IMR-90 (cell line): ENCODE measurements at regions not wholly inside any gene's neighbourhood (a gene's known extent, or its start where the extent isn't known, plus 50 kb on each side); places are given as distances from the start of the nearest gene placed in this dataset.

Experiments used
- ATAC-seq: fragments of 200-7000 bp; cut with Tn5 transposase; 2 replicates; pipeline ENCODE4 v1.9.1; 2020; ENCODE audit warnings: low read depth, mild to moderate bottlenecking, moderate library complexity
- BruUV-seq: library from RNA; stranded (reverse); fragments of 400-500 nt; replicated peaks from 2 replicates; lab custom pipeline; 2021; lab: Mats Ljungman, UMichigan
- CTCF ChIA-PET: fragments of 300-600 bp; formaldehyde crosslinking; extraction: SDS; loops from one replicate; lab custom pipeline; 2021; ENCODE audit warnings: antibody characterized with exemption; lab: Yijun Ruan, JAX
- POLR2A ChIA-PET: fragments of 300-600 bp; sonication (Branson Sonifier 250); formaldehyde crosslinking; loops from one replicate; lab custom pipeline; 2022; ENCODE audit warnings: antibody characterized with exemption; ENCODE audit not compliant: unreplicated experiment; lab: Charles Lee
- DNase-seq: peaks from one replicate; pipeline ENCODE4 v3.0.0; 2013
- H2AFZ ChIP-seq: replicated peaks from 2 replicates; pipeline ENCODE3; 2013; ENCODE audit warnings: low read length, mild to moderate bottlenecking; ENCODE audit not compliant: poor library complexity
- H2AK5ac ChIP-seq: 2 replicates; pipeline ENCODE4 v1.6.1; 2013; ENCODE audit warnings: low read depth, low read length, inconsistent platforms
- H2AK9ac ChIP-seq: replicated peaks from 2 replicates; pipeline ENCODE3; 2013; ENCODE audit warnings: mild to moderate bottlenecking, low read depth, low read length, moderate library complexity; ENCODE audit not compliant: poor library complexity
- H2BK120ac ChIP-seq: 2 replicates; pipeline ENCODE4 v1.6.1; 2013; ENCODE audit warnings: low read depth, low read length, inconsistent platforms
- H2BK15ac ChIP-seq: 3 replicates; pipeline ENCODE4 v1.6.1; 2013; ENCODE audit warnings: low read depth, low read length, inconsistent platforms
- H2BK20ac ChIP-seq: 2 replicates; pipeline ENCODE4 v1.6.1; 2013; ENCODE audit warnings: low read depth, mild to moderate bottlenecking, inconsistent platforms, low read length, moderate library complexity
- H2BK5ac ChIP-seq: 2 replicates; pipeline ENCODE4 v1.6.1; 2013; ENCODE audit warnings: mild to moderate bottlenecking, low read depth, low read length, inconsistent platforms; ENCODE audit not compliant: poor library complexity, severe bottlenecking
- H3K14ac ChIP-seq: replicated peaks from 2 replicates; pipeline ENCODE4 v1.6.1; 2013; ENCODE audit warnings: low read depth, low read length, inconsistent platforms
- H3K18ac ChIP-seq: 2 replicates; pipeline ENCODE4 v1.6.1; 2013; ENCODE audit warnings: low read depth, low read length, control low read depth
- H3K23ac ChIP-seq: 2 replicates; pipeline ENCODE4 v1.6.1; 2013; ENCODE audit warnings: low read depth, low read length, inconsistent platforms
- H3K27ac ChIP-seq: 2 replicates; pipeline ENCODE4 v1.5.1; 2013; ENCODE audit warnings: mild to moderate bottlenecking, control low read depth, low read length; ENCODE audit not compliant: insufficient read depth
- H3K27me3 ChIP-seq: 2 replicates; pipeline ENCODE4 v1.6.1; 2013; ENCODE audit warnings: low read length; ENCODE audit not compliant: control insufficient read depth, insufficient read depth
- H3K36me3 ChIP-seq: 2 replicates; pipeline ENCODE4 v1.6.1; 2013; ENCODE audit warnings: low read length, mixed read lengths; ENCODE audit not compliant: control insufficient read depth, insufficient read depth
- H3K4ac ChIP-seq: 2 replicates; pipeline ENCODE4 v1.6.1; 2013; ENCODE audit warnings: low read depth, low read length, inconsistent platforms
- H3K4me1 ChIP-seq: 2 replicates; pipeline ENCODE4 v1.6.1; 2013; ENCODE audit warnings: low read length, mixed read lengths; ENCODE audit not compliant: control insufficient read depth, insufficient read depth
- H3K4me2 ChIP-seq: 2 replicates; pipeline ENCODE4 v1.6.1; 2013; ENCODE audit warnings: low read depth, mild to moderate bottlenecking, control low read depth, low read length, moderate library complexity
- H3K4me3 ChIP-seq: 2 replicates; pipeline ENCODE4 v1.5.1; 2013; ENCODE audit warnings: low read depth, mild to moderate bottlenecking, control low read depth, low read length, moderate library complexity; ENCODE audit not compliant: insufficient read depth
- H3K56ac ChIP-seq: 2 replicates; pipeline ENCODE4 v1.6.1; 2013; ENCODE audit warnings: low read length, inconsistent platforms; ENCODE audit not compliant: insufficient read depth; ENCODE audit errors: extremely low read depth
- H3K79me1 ChIP-seq, 2 experiments: 2 replicates each; pipeline ENCODE4 v1.6.1; 2013; ENCODE audit warnings: low read length in 2 of 2, inconsistent platforms in 1 of 2, low read depth in 1 of 2
- H3K9ac ChIP-seq: 2 replicates; pipeline ENCODE4 v1.6.1; 2013; ENCODE audit warnings: low read depth, low read length, control low read depth
- H3K9me1 ChIP-seq: 2 replicates; pipeline ENCODE4 v1.6.1; 2013; ENCODE audit warnings: low read length, inconsistent platforms; ENCODE audit not compliant: insufficient read depth
- H3K9me3 ChIP-seq: 2 replicates; pipeline ENCODE4 v1.6.1; 2013; ENCODE audit warnings: low read length; ENCODE audit not compliant: control insufficient read depth, insufficient read depth
- H4K20me1 ChIP-seq: 2 replicates; pipeline ENCODE4 v1.6.1; 2013; ENCODE audit warnings: low read length, inconsistent platforms; ENCODE audit not compliant: insufficient read depth
- H4K5ac ChIP-seq: 2 replicates; pipeline ENCODE4 v1.6.1; 2013; ENCODE audit warnings: mild to moderate bottlenecking, low read depth, low read length, control low read depth
- H4K8ac ChIP-seq, 2 experiments: 2 replicates each; pipeline ENCODE4 v1.6.1; 2013; ENCODE audit warnings: low read depth in 2 of 2, low read length in 2 of 2, control low read depth in 1 of 2, inconsistent platforms in 1 of 2
- H4K91ac ChIP-seq: 2 replicates; pipeline ENCODE4 v1.6.1; 2013; ENCODE audit warnings: low read depth, low read length, inconsistent platforms; ENCODE audit not compliant: insufficient read depth
- CTCF ChIP-seq: conservative IDR thresholded peaks from 2 replicates; pipeline ENCODE4 v1.5.1; 2012; ENCODE audit warnings: mild to moderate bottlenecking, low read depth, low read length, improper control_type of control experiment
- MXI1 ChIP-seq: IDR thresholded peaks from 2 replicates; pipeline ENCODE4 v1.6.1; 2012; ENCODE audit warnings: low read depth, mild to moderate bottlenecking, low read length, moderate library complexity, borderline replicate concordance
- RCOR1 ChIP-seq: IDR thresholded peaks from 2 replicates; pipeline ENCODE4 v1.6.1; 2012; ENCODE audit warnings: mild to moderate bottlenecking, low read length, improper control_type of control experiment; ENCODE audit not compliant: insufficient replicate concordance
- USF2 ChIP-seq: fragments of 150-350 bp; IDR thresholded peaks from 2 replicates; pipeline ENCODE4 v1.6.1; 2017; ENCODE audit warnings: mild to moderate bottlenecking, antibody characterized with exemption, low read length, low read depth
- WGBS, 2 experiments: methylation state at CpG; one replicate each; pipeline versions ENCODE4 v1.1.5 to v1.1.7; 2013; ENCODE audit warnings: missing lambda C conversion rate in 2 of 2; ENCODE audit not compliant: insufficient read length in 1 of 2; ENCODE audit errors: extremely low coverage in 2 of 2; 5-methylcytosine and 5-hydroxymethylcytosine counted together
- dilution Hi-C: fragments of 300-500 bp; cut with HindIII; formaldehyde crosslinking; loops from one replicate; pipeline ENCODE4 v1.14.3; 2018; ENCODE audit warnings: low sequenced_read_pairs; ENCODE audit not compliant: unreplicated experiment
- in situ Hi-C: fragments of 300-500 bp; cut with MboI; formaldehyde crosslinking; loops from 3 replicates; pipeline ENCODE4 v1.14.3; 2019; ENCODE audit warnings: low sequenced_read_pairs, inconsistent platforms, mixed read lengths
- intact Hi-C: fragments of 100-400 bp; cut with micrococcal nuclease; formaldehyde crosslinking; loops from 2 replicates; pipeline ENCODE4 v1.10.0; 2022

- H2BK15ac ChIP-seq: no peak overlapping the region
- H3K4me3 ChIP-seq: no peak overlapping the region
- H2AK9ac ChIP-seq: no peak overlapping the region
- H3K9ac ChIP-seq: no peak overlapping the region
- H3K36me3 ChIP-seq: no peaks in the 10 kb centered on the region
- ATAC-seq (no peak), DNase-seq (no peak)
- no peak overlapping the region for H4K91ac ChIP-seq
- no peaks in the 10 kb centered on the region for H3K9me1 ChIP-seq
- no peaks in the 10 kb centered on the region for H3K79me1 ChIP-seq
- dilution Hi-C loops: no loop called here
- no peak overlapping the region for H2BK5ac ChIP-seq
- H3K27me3 ChIP-seq: peaks cover 25% of the 10 kb centered on the region
- no peak overlapping the region for H3K27ac ChIP-seq
- no TSS peak for BruUV-seq
- no peak overlapping the region for H3K23ac ChIP-seq
- in situ Hi-C loops: no loop called here
- CTCF ChIA-PET: no interaction called here
- H3K9me3 ChIP-seq: no peaks in the 10 kb centered on the region
- H4K20me1 ChIP-seq: no peaks in the 10 kb centered on the region
- no peak overlapping the region for H2BK20ac ChIP-seq
- H4K5ac ChIP-seq: no peak overlapping the region
- H3K56ac ChIP-seq: no peak overlapping the region
- no peak overlapping the region for H3K4ac ChIP-seq
- no peak overlapping the region for H2AK5ac ChIP-seq
- H3K18ac ChIP-seq: no peak overlapping the region
- intact Hi-C loops: no loop called here
- no peak overlapping the region for H2AFZ ChIP-seq
- no peaks in the 10 kb centered on the region; the same call in 1 of the 2 replicates for H3K4me1 ChIP-seq
- no peak overlapping the region for H2BK120ac ChIP-seq
- TF ChIP-seq MXI1 (no peak), USF2 (no peak), CTCF (no peak), RCOR1 (no peak)
- no peak overlapping the region for H4K8ac ChIP-seq
- no peak overlapping the region for H3K14ac ChIP-seq
- no peak overlapping the region for H3K4me2 ChIP-seq
- WGBS, 2 experiments: 100% methylated on average over 1 of the region's 16 CpGs; no CpG with 5 or more reads in 1 of the 2 experiments
- POLR2A ChIA-PET: no interaction called here
These were observed 139.4 kb downstream of the ASB1 start for GRCh38 chr2:238566001-238566645.
